Muscle of back (tissue), 3 donors: ENCODE measurements at regions not wholly inside any gene's neighbourhood (a gene's known extent, or its start where the extent isn't known, plus 50 kb on each side); places are given as distances from the start of the nearest gene placed in this dataset.
A peak's percentile ranks its signal among the peaks of the same experiment; 100 is the strongest.

Experiments used
- DNase-seq, 3 donors: peaks; one replicate each; pipeline versions ENCODE4 v3.0.0 to v3.0.0-alpha.2; 2013

- DNase-seq = no peak
These were observed 187.7 kb upstream of the C1orf174 start for GRCh38 chr1:4087530-4088420.

GRCh38 chr1:4088676-4089075 is 188.6 kb upstream of the C1orf174 start:
- no peak for DNase-seq

GRCh38 chr1:4089421-4090175 is 189.5 kb upstream of the C1orf174 start:
- DNase-seq = no peak

- DNase-seq = no peak
These were observed 190.5 kb upstream of the C1orf174 start for GRCh38 chr1:4090556-4090955.

GRCh38 chr1:4090976-4091660 is 191.0 kb upstream of the C1orf174 start:
- DNase-seq = no peak

GRCh38 chr1:4091996-4092395 is 191.9 kb upstream of the C1orf174 start:
- DNase-seq = no peak

- DNase-seq = no peak
These were observed 193.9 kb upstream of the C1orf174 start for GRCh38 chr1:4093856-4094565.

- no peak for DNase-seq
These were observed 195.4 kb upstream of the C1orf174 start for GRCh38 chr1:4095433-4095971.

GRCh38 chr1:4101459-4102161 is 201.5 kb upstream of the C1orf174 start:
- DNase-seq = no peak

- no peak for DNase-seq
These were observed 205.3 kb upstream of the C1orf174 start for GRCh38 chr1:4105300-4105880.

- no peak for DNase-seq
These were observed 206.7 kb upstream of the C1orf174 start for GRCh38 chr1:4106731-4107130.

- DNase-seq = no peak
These were observed 207.2 kb upstream of the C1orf174 start for GRCh38 chr1:4107291-4107690.

- DNase-seq = peak in 1 of 3 donors; percentile 14
These were observed 208.3 kb upstream of the C1orf174 start for GRCh38 chr1:4108331-4108730.

GRCh38 chr1:4108758-4109627 is 208.9 kb upstream of the C1orf174 start:
- DNase-seq = peak in 2 of 3 donors; percentile 10 to 37

GRCh38 chr1:4109628-4109940 is 209.5 kb upstream of the C1orf174 start:
- DNase-seq = no peak

GRCh38 chr1:4110888-4111287 is 210.8 kb upstream of the C1orf174 start:
- DNase-seq = no peak

- DNase-seq = no peak
These were observed 213.8 kb upstream of the C1orf174 start for GRCh38 chr1:4113897-4114296.

- no peak for DNase-seq
These were observed 215.3 kb upstream of the C1orf174 start for GRCh38 chr1:4115191-4115900.

- DNase-seq = no peak
These were observed 217.1 kb upstream of the C1orf174 start for GRCh38 chr1:4117196-4117595.
